HAP-1 (cell line): ENCODE measurements at regions not wholly inside any gene's neighbourhood (a gene's known extent, or its start where the extent isn't known, plus 50 kb on each side); places are given as distances from the start of the nearest gene placed in this dataset.

Experiments used
- DNase-seq, 2 experiments: peaks; one replicate each; pipeline ENCODE4 v3.0.0-alpha.2; 2016 to 2020; ENCODE audit warnings: low spot score in 2 of 2
- H3K27me3 ChIP-seq: fragments of 250-450 bp; sonication (Bioruptor Pico); 2 replicates; pipeline ENCODE4 v1.5.1; 2020; ENCODE audit warnings: low read depth, mild to moderate bottlenecking, moderate library complexity
- H3K36me3 ChIP-seq: fragments of 250-450 bp; sonication (Bioruptor Pico); replicated peaks from 2 replicates; pipeline ENCODE4 v1.5.1; 2020; ENCODE audit warnings: mild to moderate bottlenecking
- H3K4me1 ChIP-seq: fragments of 250-450 bp; sonication (Bioruptor Pico); 2 replicates; pipeline ENCODE4 v1.5.1; 2020; ENCODE audit warnings: mild to moderate bottlenecking
- H3K4me3 ChIP-seq: fragments of 250-450 bp; sonication (Bioruptor Pico); 2 replicates; pipeline ENCODE4 v1.5.1; 2020; ENCODE audit warnings: mild to moderate bottlenecking, moderate library complexity
- H3K9me3 ChIP-seq: fragments of 250-450 bp; sonication (Bioruptor Pico); 2 replicates; pipeline ENCODE4 v1.5.1; 2020; ENCODE audit warnings: mild to moderate bottlenecking, moderate library complexity
- in situ Hi-C: fragments of 300-500 bp; cut with MboI; formaldehyde crosslinking; loops from 3 replicates; pipeline ENCODE4 v1.14.3; 2020; ENCODE audit warnings: low sequenced_read_pairs, inconsistent platforms, mixed read lengths

- DNase-seq = no peak
Observed at GRCh38 chr9:74277532-74277931, 219.6 kb upstream of the RORB start.

GRCh38 chr9:74281674-74282073 is 215.5 kb upstream of the RORB start:
- peak in 1 of 2 experiments; percentile 19 for DNase-seq
- in situ Hi-C loops = no loop called here
- Histone ChIP-seq H3K4me1 (no peaks in the 10 kb centered on the region), H3K27me3 (no peaks in the 10 kb centered on the region), H3K9me3 (no peaks in the 10 kb centered on the region), H3K36me3 (no peaks in the 10 kb centered on the region), H3K4me3 (no peak overlapping the region)

More at GRCh38 chr9:74277532-74277931, 219.6 kb upstream of the RORB start:
- in situ Hi-C loops = no loop called here
- Histone ChIP-seq H3K9me3 (no peaks in the 10 kb centered on the region), H3K27me3 (no peaks in the 10 kb centered on the region), H3K4me3 (no peak overlapping the region), H3K36me3 (no peaks in the 10 kb centered on the region), H3K4me1 (no peaks in the 10 kb centered on the region)

- in situ Hi-C loops = no loop called here
- DNase-seq = no peak
Observed at GRCh38 chr9:74282526-74283253, 214.4 kb upstream of the RORB start.

GRCh38 chr9:74284581-74285450 is 212.3 kb upstream of the RORB start:
- H3K4me3 ChIP-seq = no peak overlapping the region
- no peaks in the 10 kb centered on the region for H3K9me3 ChIP-seq
- no peak for DNase-seq
- in situ Hi-C loops = no loop called here
- H3K36me3 ChIP-seq = no peaks in the 10 kb centered on the region
- H3K27me3 ChIP-seq = no peaks in the 10 kb centered on the region
- no peaks in the 10 kb centered on the region for H3K4me1 ChIP-seq

More at GRCh38 chr9:74282526-74283253, 214.4 kb upstream of the RORB start:
- no peaks in the 10 kb centered on the region for H3K4me1 ChIP-seq
- H3K27me3 ChIP-seq = no peaks in the 10 kb centered on the region
- H3K4me3 ChIP-seq = no peak overlapping the region
- H3K36me3 ChIP-seq = no peaks in the 10 kb centered on the region
- H3K9me3 ChIP-seq = no peaks in the 10 kb centered on the region

GRCh38 chr9:74293479-74293878 is 203.7 kb upstream of the RORB start:
- DNase-seq = no peak
- Histone ChIP-seq H3K4me3 (no peak overlapping the region), H3K27me3 (no peaks in the 10 kb centered on the region), H3K9me3 (no peaks in the 10 kb centered on the region), H3K36me3 (no peaks in the 10 kb centered on the region), H3K4me1 (no peaks in the 10 kb centered on the region)
- in situ Hi-C loops = no loop called here

- no peak for DNase-seq
- Histone ChIP-seq H3K27me3 (no peaks in the 10 kb centered on the region), H3K9me3 (no peaks in the 10 kb centered on the region), H3K36me3 (no peaks in the 10 kb centered on the region), H3K4me3 (no peak overlapping the region), H3K4me1 (0 out of 2 replicates have a peak, but pooled peaks cover 4% of the 10 kb centered on the region)
- in situ Hi-C loops = no loop called here
Observed at GRCh38 chr9:74303945-74304344, 193.2 kb upstream of the RORB start.

GRCh38 chr9:74304598-74304997 is 192.5 kb upstream of the RORB start:
- 0 out of 2 replicates have a peak, but pooled peaks cover 4% of the 10 kb centered on the region for H3K4me1 ChIP-seq
- H3K27me3 ChIP-seq = no peaks in the 10 kb centered on the region
- no peaks in the 10 kb centered on the region for H3K9me3 ChIP-seq
- DNase-seq = peak in 1 of 2 experiments; percentile 62
- H3K36me3 ChIP-seq = no peaks in the 10 kb centered on the region
- H3K4me3 ChIP-seq = no peak overlapping the region
- in situ Hi-C loops = no loop called here

- no peak for DNase-seq
- H3K27me3 ChIP-seq = no peaks in the 10 kb centered on the region
- no peaks in the 10 kb centered on the region for H3K9me3 ChIP-seq
- no peaks in the 10 kb centered on the region for H3K4me1 ChIP-seq
- H3K4me3 ChIP-seq = no peak overlapping the region
- in situ Hi-C loops = no loop called here
- H3K36me3 ChIP-seq = no peaks in the 10 kb centered on the region
Observed at GRCh38 chr9:74309654-74310053, 187.5 kb upstream of the RORB start.

GRCh38 chr9:74317235-74317634 is 179.9 kb upstream of the RORB start:
- Histone ChIP-seq H3K27me3 (no peaks in the 10 kb centered on the region), H3K4me3 (no peak overlapping the region), H3K4me1 (no peaks in the 10 kb centered on the region), H3K36me3 (no peaks in the 10 kb centered on the region), H3K9me3 (no peaks in the 10 kb centered on the region)
- in situ Hi-C loops = no loop called here
- no peak for DNase-seq

GRCh38 chr9:74321396-74321795 is 175.7 kb upstream of the RORB start:
- H3K36me3 ChIP-seq = no peaks in the 10 kb centered on the region
- no peak for DNase-seq
- H3K4me3 ChIP-seq = no peak overlapping the region
- H3K4me1 ChIP-seq = no peaks in the 10 kb centered on the region
- H3K9me3 ChIP-seq = no peaks in the 10 kb centered on the region
- in situ Hi-C loops = no loop called here
- H3K27me3 ChIP-seq = no peaks in the 10 kb centered on the region

- Histone ChIP-seq H3K36me3 (no peaks in the 10 kb centered on the region), H3K9me3 (no peaks in the 10 kb centered on the region)
Observed at GRCh38 chr9:74322661-74323314, 174.3 kb upstream of the RORB start.

GRCh38 chr9:74330487-74331214 is 166.5 kb upstream of the RORB start:
- Histone ChIP-seq H3K9me3 (no peaks in the 10 kb centered on the region), H3K4me1 (no peaks in the 10 kb centered on the region), H3K27me3 (no peaks in the 10 kb centered on the region), H3K4me3 (no peak overlapping the region), H3K36me3 (no peaks in the 10 kb centered on the region)
- in situ Hi-C loops = no loop called here
- no peak for DNase-seq

More at GRCh38 chr9:74322661-74323314, 174.3 kb upstream of the RORB start:
- no peak overlapping the region for H3K4me3 ChIP-seq
- in situ Hi-C loops = no loop called here
- H3K4me1 ChIP-seq = no peaks in the 10 kb centered on the region
- no peaks in the 10 kb centered on the region for H3K27me3 ChIP-seq
- no peak for DNase-seq

- Histone ChIP-seq H3K36me3 (no peaks in the 10 kb centered on the region), H3K27me3 (no peaks in the 10 kb centered on the region), H3K9me3 (no peaks in the 10 kb centered on the region), H3K4me1 (no peaks in the 10 kb centered on the region), H3K4me3 (no peak overlapping the region)
- DNase-seq = no peak
- in situ Hi-C loops = no loop called here
Observed at GRCh38 chr9:74331607-74332006, 165.5 kb upstream of the RORB start.
